Neural crest cell (in vitro differentiated cells): ENCODE measurements at regions not wholly inside any gene's neighbourhood (a gene's known extent, or its start where the extent isn't known, plus 50 kb on each side); places are given as distances from the start of the nearest gene placed in this dataset.

Experiments
- DNase-seq: peaks from one replicate; pipeline ENCODE4 v3.0.0; 2021; ENCODE audit warnings: low read depth, mixed read lengths, low spot score
- H3K27ac Mint-ChIP-seq: one replicate; pipeline ENCODE4 v1.8.0; 2021; ENCODE audit warnings: mild to moderate bottlenecking, mixed read lengths; ENCODE audit not compliant: unreplicated experiment
- H3K27me3 Mint-ChIP-seq: 2 replicates; pipeline ENCODE4 v1.8.0; 2021; ENCODE audit warnings: low read depth, mild to moderate bottlenecking, mixed read lengths
- H3K36me3 Mint-ChIP-seq: 2 replicates; pipeline ENCODE4 v1.8.0; 2021; ENCODE audit warnings: low read depth, mild to moderate bottlenecking, mixed read lengths
- H3K4me1 Mint-ChIP-seq: 2 replicates; pipeline ENCODE4 v1.8.0; 2021; ENCODE audit warnings: mixed read lengths
- H3K4me3 Mint-ChIP-seq: one replicate; pipeline ENCODE4 v1.8.0; 2021; ENCODE audit warnings: mild to moderate bottlenecking, mixed read lengths
- H3K9me3 Mint-ChIP-seq: 2 replicates; pipeline ENCODE4 v1.8.0; 2021; ENCODE audit warnings: mixed read lengths
- CTCF ChIP-seq: fragments of 200-600 bp; sonication (generic); conservative IDR thresholded peaks from 2 replicates; pipeline ENCODE4 v1.5.0; 2021; ENCODE audit warnings: antibody characterized with exemption, mild to moderate bottlenecking

- H3K4me1 Mint-ChIP-seq = no peaks in the 10 kb centered on the region
- no peak for TF ChIP-seq CTCF
- no peak overlapping the region for H3K4me3 Mint-ChIP-seq
- no peak for DNase-seq
- H3K9me3 Mint-ChIP-seq = peaks cover 8% of the 10 kb centered on the region
- no peak overlapping the region for H3K27ac Mint-ChIP-seq
- H3K27me3 Mint-ChIP-seq = no peaks in the 10 kb centered on the region
- H3K36me3 Mint-ChIP-seq = peaks cover 5% of the 10 kb centered on the region
These were observed 608.8 kb upstream of the PCDH10 start for GRCh38 chr4:132540268-132540667.

- peaks cover 8% of the 10 kb centered on the region for H3K9me3 Mint-ChIP-seq
- no peak overlapping the region for H3K27ac Mint-ChIP-seq
- H3K36me3 Mint-ChIP-seq = peaks cover 5% of the 10 kb centered on the region
- H3K27me3 Mint-ChIP-seq = no peaks in the 10 kb centered on the region
- DNase-seq = no peak
- TF ChIP-seq CTCF = no peak
- H3K4me3 Mint-ChIP-seq = no peak overlapping the region
- H3K4me1 Mint-ChIP-seq = no peaks in the 10 kb centered on the region
These were observed 608.3 kb upstream of the PCDH10 start for GRCh38 chr4:132540797-132541196.

GRCh38 chr4:132542228-132542627 lies 606.9 kb upstream of the PCDH10 start:
- Mint-ChIP-seq H3K4me3 (no peak overlapping the region), H3K36me3 (peaks cover 5% of the 10 kb centered on the region), H3K4me1 (no peaks in the 10 kb centered on the region), H3K9me3 (peaks cover 8% of the 10 kb centered on the region), H3K27ac (no peak overlapping the region), H3K27me3 (no peaks in the 10 kb centered on the region)
- TF ChIP-seq CTCF = no peak
- DNase-seq = no peak

- TF ChIP-seq CTCF = no peak
- DNase-seq = no peak
- Mint-ChIP-seq H3K27me3 (no peaks in the 10 kb centered on the region), H3K9me3 (peaks cover 3% of the 10 kb centered on the region), H3K4me3 (no peak overlapping the region), H3K27ac (no peak overlapping the region), H3K4me1 (no peaks in the 10 kb centered on the region), H3K36me3 (no peaks in the 10 kb centered on the region)
These were observed 600.6 kb upstream of the PCDH10 start for GRCh38 chr4:132548463-132548862.

GRCh38 chr4:132556316-132556715 lies 592.8 kb upstream of the PCDH10 start:
- Mint-ChIP-seq H3K27me3 (no peaks in the 10 kb centered on the region), H3K27ac (peak overlapping the region; percentile 16), H3K36me3 (no peaks in the 10 kb centered on the region), H3K4me1 (no peaks in the 10 kb centered on the region), H3K4me3 (no peak overlapping the region), H3K9me3 (no peaks in the 10 kb centered on the region)
- no peak for TF ChIP-seq CTCF
- no peak for DNase-seq

GRCh38 chr4:132557660-132558059 lies 591.4 kb upstream of the PCDH10 start:
- no peaks in the 10 kb centered on the region for H3K27me3 Mint-ChIP-seq
- no peaks in the 10 kb centered on the region for H3K4me1 Mint-ChIP-seq
- H3K27ac Mint-ChIP-seq = no peak overlapping the region
- no peak for DNase-seq
- H3K9me3 Mint-ChIP-seq = no peaks in the 10 kb centered on the region
- TF ChIP-seq CTCF = peak; percentile 32
- no peaks in the 10 kb centered on the region for H3K36me3 Mint-ChIP-seq
- H3K4me3 Mint-ChIP-seq = no peak overlapping the region
